Testis (tissue), 2 donors: ENCODE measurements at regions not wholly inside any gene's neighbourhood (a gene's known extent, or its start where the extent isn't known, plus 50 kb on each side); places are given as distances from the start of the nearest gene placed in this dataset.

ENCODE experiments used
- POLR2A ChIP-seq: fragments of 450-650 bp; IDR thresholded peaks from one replicate; pipeline ENCODE4 v1.6.1; 2017; ENCODE audit warnings: antibody characterized with exemption, mild to moderate bottlenecking, moderate library complexity
- TF ChIP-seq, protein P1 (sequence below), 3 experiments: fragments of 450-650 bp in 2 of 3; fragments of 200-600 bp in 1 of 3; sonication (generic) in 1 of 3; IDR thresholded peaks; one replicate each; pipeline ENCODE4 v1.5.1; 2016 to 2019; ENCODE audit warnings: antibody characterized with exemption in 3 of 3, mild to moderate bottlenecking in 2 of 3, moderate library complexity in 1 of 3

DNA sequence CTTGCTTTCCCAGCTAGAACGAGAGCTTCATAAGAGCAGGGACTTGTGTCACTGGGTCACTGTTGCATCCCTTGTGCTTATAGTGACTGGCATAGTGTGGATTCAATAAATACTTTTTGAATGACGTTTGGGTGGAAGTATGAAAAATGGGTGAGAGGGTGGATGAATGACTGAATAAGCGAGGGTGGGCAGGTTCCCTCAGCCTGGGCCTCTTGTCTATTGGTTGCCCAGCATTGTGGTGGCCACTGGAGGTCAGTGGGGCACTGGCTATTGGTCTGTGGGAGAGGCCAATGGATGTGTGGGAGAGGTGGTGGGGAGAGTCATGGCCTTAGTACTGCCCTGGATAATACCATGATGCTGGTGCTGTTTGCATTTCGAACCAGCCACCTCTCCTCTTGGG is 93.8 kb upstream of the SKOR2 start:
- no peak for TF ChIP-seq POLR2A
- TF ChIP-seq, protein P1, sequence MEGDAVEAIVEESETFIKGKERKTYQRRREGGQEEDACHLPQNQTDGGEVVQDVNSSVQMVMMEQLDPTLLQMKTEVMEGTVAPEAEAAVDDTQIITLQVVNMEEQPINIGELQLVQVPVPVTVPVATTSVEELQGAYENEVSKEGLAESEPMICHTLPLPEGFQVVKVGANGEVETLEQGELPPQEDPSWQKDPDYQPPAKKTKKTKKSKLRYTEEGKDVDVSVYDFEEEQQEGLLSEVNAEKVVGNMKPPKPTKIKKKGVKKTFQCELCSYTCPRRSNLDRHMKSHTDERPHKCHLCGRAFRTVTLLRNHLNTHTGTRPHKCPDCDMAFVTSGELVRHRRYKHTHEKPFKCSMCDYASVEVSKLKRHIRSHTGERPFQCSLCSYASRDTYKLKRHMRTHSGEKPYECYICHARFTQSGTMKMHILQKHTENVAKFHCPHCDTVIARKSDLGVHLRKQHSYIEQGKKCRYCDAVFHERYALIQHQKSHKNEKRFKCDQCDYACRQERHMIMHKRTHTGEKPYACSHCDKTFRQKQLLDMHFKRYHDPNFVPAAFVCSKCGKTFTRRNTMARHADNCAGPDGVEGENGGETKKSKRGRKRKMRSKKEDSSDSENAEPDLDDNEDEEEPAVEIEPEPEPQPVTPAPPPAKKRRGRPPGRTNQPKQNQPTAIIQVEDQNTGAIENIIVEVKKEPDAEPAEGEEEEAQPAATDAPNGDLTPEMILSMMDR (IDR thresholded peaks at IDR 0.05), result no peak
